ENCODE measurements at regions not wholly inside any gene's neighbourhood (a gene's known extent, or its start where the extent isn't known, plus 50 kb on each side); places are given as distances from the start of the nearest gene placed in this dataset.

DNA sequence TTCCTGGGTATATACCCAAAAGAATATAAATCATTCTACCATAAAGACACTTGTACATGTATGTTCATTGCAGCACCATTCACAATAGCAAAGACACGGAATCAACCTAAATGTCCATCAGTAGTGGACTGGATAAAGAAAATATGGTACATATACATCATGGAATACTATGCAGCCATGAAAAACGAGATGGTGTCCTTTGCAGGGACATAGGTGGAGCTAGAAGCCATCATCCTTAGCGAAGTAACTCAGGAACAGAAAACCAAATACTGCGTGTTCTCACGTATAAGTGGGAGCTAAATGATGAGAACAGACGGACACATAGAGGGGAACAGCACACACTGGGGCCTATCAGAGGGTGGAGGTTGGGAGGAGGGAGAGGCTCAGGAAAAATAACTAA is 183.7 kb upstream of the CELF2 start:
- no peak for DNase-seq (ENCODE audit: low read depth in 2 of 2)

DNA sequence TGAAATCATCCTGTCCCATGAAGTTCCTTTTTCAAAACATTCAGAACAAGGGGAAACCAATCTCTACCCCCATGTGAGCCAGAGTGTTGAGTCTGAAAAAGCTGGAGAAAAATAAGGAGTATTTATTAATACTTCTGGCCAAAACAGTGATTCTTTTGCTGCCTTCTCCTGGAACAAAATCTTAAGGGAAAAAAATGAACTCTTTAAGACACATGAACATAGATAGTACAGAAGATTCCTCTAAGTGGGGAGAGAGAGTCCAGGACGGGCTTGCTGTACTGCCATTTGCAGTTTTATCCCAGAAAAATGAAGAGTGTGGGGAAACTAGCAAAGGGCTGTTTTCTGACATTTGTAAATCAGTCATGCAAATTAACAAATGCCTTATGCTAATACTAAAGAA is 173.4 kb upstream of the CELF2 start:
- DNase-seq (ENCODE audit: low read depth in 2 of 2) = no peak

DNA sequence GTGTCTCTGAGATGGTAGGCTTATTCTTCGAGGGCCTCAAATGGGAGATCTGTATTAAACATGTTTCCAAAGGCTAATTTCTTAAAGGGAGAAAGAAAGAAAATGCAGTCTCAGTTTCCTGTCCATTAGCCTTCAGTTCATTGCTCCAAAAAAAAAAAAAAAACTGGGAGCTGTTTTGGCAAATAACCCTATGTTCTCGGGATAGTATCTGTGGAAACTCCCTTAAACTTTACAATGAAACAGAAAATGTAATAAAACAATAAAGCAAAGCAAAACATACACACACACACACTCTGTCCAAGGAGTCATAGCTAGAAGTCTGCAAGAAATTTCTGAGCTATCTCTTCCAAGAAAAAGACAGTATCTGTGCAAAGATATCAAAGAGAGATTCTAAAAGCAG is 172.5 kb upstream of the CELF2 start:
- no peak for DNase-seq (ENCODE audit: low read depth in 2 of 2)

DNA sequence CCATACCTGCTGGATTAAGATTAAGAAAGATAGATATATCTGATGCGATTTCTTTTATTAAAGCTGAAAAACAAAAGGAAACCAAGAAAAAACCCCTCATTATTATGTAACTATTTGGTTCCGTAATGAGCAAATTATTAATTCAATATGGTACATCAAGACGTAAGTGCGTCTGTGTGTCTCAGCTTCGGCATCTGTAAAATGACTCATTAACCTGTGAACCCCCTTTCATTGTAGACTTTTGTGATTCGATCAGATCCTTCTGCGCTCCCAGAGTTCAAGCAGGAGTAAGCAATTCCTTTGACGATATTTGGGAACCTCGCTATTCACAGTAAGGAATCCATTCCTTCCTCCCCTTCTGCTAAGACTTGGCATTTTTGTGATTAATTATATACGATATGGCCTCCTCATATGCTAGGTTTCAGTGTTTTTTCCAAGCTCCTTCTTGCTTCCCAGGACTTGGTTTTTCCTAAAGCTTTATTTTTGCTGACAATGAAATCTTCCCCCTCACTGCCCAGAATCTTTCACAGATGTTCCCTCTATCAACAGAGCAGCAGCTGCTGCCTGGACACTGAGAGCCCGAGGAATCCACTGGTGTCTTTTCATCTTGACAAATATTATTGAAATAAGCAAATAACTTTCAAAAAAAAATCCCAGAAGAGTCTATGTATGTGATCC is 171.7 kb upstream of the CELF2 start:
- no peak for DNase-seq (ENCODE audit: low read depth in 2 of 2)

DNA sequence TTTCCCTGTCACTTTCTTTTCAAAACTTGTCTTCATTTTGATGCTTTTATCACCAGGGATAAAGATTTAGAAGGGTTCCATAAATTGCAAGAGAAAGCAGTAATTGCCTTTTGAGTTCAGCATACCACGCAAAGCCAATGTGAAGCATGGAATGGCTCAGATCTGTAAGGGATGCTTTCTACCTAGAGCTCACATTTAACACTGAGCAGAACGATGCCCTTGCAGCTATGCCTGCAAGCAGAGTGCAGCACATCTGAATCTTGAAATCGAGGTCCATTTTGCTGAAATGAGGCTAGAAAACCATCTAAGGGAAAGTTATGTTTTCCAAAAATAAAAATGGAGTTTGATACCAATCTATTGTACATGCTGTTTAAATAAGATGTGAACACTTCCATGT is 171.2 kb upstream of the CELF2 start:
- DNase-seq (ENCODE audit: low read depth in 2 of 2) = no peak

DNA sequence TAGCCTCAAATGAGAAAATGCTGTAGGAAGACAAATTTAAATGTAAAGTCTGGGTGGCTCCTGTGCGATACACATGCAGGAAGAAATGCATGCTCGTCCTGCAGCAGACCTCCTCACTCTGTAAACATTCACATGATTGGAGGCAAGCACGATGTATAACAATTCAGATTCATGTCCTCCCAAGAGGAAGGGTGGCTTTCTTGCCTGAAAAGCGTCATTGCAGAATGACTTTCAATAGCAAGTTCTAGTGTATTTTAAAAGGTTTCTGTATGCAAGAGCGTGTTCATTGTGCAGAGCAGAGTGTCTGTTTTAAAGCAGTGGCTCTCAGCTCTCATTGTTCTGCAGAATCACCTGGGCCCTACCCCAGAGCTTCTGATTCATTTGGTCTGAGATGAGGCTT is 170.3 kb upstream of the CELF2 start:
- no peak for DNase-seq (ENCODE audit: low read depth in 2 of 2)

DNA sequence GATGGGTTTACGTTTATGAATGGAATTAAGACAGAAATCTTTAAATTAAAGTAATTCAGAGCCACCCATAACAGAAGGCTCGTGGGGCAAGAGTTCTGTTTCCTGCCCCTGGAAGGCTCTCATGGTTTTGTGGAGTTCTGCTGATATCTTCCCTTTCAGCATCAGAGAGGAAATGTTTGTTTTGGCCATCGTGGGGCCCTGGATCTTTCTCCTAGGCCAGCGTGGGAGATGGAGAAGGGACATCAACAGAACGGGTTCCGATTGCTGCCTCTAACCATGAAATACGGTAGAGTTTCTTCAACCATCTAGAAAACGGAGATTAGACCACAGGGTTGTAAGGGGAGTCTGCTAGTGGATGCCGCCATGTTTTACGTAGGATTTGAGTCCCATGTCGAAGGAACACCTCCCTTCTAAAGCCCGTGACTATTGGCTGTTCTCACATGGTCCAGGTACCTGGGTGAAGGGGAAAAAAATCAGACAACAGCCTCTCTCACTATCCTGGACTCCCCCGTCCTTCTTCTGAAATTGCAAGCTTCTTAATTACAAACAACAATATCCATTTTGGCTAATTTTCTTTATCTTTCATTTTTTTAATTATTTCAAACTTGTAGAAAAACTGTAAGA is 169.1 kb upstream of the CELF2 start:
- DNase-seq (ENCODE audit: low read depth in 2 of 2) = no peak

DNA sequence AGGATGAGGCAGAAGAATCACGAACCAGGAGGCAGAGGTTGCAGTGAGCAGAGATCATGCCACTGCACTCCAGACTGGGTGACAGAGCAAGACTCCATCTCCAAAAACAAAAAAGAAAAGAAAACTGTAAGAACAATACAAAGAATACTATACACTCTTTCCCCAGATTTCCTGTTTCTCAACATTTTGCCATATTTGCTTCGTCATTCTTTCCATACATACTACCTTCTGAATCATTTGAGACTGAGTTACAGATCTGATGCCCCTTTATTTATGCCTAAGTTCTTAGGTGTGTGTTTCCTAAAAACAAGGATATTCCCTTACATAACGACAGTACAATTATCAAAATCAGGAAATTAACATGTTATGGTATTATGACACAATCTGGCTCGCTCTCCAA is 168.4 kb upstream of the CELF2 start:
- no peak for DNase-seq (ENCODE audit: low read depth in 2 of 2)

DNA sequence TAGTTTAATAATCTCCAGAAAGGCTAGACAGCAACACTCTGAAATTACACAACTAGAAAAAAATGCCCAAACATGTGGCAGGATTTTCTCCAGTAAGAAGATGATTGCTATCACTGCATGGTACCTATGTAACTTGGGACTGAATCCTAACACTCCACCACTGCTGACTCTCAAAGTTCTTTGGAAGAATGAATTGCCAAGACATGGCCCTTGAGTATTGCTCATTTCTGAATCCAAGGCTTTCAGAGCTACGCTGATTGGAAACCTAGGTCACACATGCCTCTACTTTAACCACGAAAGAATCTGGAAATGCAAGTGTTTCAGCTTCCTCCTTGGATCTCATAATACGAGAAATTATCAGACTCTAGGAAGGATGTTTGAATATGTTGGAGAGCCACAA is 167.5 kb upstream of the CELF2 start:
- no peak for DNase-seq (ENCODE audit: low read depth in 2 of 2)

DNA sequence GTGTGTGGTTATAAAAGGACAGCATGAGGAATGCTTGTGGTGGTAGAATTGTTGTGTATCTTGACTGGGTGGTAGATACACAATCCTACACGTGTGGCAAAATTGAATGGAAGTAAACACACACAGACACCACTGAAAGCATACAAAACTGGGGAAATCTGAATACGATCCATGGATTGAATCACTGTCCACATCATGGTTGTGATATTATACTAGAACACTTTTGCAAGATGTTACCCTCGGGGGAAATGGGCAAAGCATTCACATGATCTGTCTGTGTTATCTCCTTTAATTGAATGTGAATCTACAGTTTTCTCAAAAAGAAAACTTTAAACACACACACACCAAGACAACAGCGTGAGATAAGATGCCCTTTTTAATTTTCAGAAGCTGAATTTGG is 165.2 kb upstream of the CELF2 start:
- DNase-seq (ENCODE audit: low read depth in 2 of 2) = no peak

DNA sequence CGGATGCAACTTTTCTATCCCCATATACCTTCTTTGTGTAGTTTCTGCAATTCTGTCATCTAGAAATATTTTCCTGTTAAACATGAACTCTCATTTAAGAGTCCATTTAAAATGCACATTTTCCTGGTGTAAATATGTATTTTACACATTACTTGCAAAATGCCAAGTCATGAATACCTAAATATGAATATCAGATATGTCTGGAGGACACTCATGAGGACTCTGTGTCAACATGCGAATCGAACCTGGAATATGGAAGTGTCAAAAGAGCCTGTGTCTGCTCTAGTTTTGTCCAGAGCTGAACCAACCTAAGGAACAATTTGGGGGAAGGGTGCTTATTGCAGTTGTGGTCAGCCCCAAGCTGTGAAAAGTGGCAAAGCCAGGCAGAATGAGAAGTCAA is 163.7 kb upstream of the CELF2 start:
- DNase-seq (ENCODE audit: low read depth in 2 of 2) = no peak

DNA sequence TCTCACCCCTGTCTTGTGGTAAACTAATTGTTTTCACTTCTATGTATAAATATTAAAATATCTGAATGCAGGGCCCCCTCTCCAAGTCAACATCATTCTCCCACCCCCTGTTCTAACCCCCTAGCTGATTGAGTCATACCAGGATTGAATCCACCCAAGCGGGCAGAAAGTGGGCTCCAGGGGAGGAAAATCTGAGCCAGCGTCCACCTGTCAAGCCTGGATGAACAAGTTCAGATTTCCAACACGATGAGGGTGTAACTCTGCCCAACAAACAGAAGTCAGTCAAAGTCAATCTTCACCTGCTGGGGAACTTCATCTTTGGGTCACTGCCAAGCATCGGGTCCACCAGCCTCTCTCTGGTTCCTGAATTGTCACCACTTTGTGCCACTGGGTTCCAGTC is 162.9 kb upstream of the CELF2 start:
- no peak for DNase-seq (ENCODE audit: low read depth in 2 of 2)

DNA sequence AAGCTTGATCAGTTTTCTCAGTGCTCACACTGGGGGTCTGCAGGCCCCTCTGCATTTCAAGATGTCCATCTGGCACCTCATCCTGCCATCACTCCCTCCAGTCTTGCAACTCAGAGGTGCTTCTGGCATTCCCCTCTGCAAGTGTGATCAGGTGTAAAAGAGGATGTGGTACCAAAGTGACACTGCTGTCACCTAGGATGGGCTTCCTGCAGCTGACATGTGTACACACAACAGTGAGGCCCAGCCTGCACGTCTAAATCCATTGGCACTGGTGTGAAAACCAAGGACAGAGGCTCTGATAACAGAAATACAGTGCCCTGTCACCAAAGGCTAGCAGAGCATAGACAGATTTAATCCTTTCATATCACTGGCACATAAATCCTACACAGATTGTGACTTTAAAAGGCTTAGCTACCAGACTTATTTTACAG is 162.5 kb upstream of the CELF2 start:
- DNase-seq (ENCODE audit: low read depth in 2 of 2) = no peak

DNA sequence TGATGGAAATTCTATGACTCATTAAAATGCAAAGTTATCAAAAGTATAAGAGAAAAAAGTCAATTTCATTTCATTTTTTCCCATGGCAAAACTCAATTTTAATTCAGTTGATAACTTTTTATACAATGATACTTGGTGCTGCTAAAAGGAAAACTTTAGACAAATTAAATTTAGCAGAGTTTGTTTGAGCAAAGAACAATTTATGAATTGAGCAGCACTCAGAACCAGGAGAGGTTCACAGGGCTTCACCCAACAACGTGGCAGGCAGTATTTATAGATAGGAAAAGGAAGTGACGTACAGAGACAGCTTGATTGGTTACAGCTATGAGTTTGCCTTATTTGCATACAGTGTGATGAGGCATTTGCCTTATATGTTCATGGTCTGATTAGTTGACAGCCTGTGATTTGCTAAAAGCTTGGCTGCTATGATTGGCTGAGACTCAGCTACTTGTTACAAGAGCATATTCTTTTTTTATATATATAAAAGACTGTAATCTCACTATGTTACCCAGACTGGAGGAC is 157.2 kb upstream of the CELF2 start:
- DNase-seq (ENCODE audit: low read depth in 2 of 2) = no peak

DNA sequence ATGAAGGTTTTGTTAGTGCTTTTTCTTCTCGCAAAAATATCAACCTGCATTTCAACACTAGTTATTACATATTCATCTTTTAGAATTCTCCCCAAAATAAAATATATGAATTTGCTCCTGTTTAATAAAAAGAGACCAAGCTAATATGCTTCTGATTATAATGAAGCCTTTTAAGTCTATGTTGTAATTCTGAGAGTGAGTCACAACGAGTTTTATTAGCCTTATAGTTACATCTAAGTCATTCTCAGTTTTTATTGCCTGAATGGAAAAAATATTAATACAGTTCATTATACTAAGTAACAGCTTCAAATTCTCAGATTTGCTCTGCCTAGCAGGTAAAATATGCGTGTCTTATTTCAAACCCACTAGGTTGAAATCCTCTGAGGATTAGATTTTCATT is 152.4 kb upstream of the CELF2 start:
- DNase-seq (ENCODE audit: low read depth in 2 of 2) = no peak

DNA sequence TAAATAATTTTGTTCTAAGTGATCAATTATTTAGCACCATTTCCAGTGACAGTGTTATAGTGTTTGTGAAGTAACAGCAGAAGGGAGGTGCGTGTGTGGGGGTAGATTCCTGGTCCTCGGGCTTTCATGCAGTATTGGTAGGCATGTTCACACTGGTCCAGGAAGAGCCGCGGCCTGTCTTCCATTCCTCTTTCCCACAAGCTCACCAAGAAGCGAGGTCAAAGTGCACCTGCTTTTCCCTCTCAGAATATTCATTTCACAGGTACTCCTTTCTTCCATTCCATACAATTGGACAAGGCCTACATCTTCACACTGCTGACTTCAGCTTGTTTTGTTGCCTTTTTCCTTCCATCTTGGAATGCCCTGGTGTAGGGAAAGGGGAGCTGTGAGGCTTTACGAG is 151.8 kb upstream of the CELF2 start:
- DNase-seq (ENCODE audit: low read depth in 2 of 2) = no peak

DNA sequence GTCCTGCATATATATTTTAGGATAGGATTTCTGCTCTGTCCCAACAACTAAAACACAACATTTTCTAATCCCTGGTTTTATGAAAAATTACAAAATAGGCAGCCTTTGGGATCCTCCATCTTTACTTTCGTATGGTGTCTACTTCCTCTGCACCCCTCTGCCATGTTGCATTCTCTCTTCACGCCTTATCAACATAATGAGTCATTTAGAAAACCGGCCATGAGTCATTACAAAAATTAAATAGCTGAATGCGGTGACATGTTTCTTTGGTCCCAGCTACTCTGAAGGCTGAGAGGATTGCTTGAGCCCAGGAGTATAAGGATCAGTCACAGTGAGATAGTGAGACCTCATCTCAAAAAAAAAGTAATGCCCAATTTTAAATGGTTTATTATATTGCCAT is 148.1 kb upstream of the CELF2 start:
- DNase-seq (ENCODE audit: low read depth in 2 of 2) = no peak

DNA sequence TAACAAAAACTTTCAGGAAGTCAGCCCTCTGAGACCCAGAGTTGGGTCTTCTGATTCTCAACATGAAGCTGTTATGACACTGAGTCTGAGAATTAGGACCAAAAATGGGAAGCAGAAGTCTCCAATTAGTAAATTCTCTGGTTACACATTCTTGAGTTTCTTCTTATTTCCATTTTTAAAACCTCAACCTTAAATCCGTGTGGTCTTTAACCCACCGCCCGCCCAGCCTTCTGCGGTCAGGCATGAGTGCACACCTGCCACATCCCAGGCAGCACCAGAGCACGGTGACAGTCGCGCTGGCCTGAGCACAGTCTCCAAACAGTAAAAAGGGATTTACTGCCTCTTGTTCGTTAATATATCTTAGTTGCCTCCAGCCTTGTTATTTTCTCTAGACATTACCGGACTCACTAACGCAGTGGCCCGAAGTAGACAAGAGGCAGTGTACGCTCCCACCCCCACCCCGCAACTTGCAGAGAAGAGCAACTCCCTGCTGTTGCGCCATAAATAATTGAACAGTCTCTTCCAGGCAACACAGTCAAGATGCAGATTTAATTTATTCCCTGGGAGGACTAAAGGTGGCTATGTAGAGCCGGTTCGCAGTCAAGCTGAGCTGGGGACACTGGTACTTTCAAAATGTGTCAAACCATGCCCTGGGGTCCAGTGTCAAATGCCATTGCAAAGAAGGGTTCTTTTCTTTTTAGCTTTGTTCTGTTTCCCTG is 147.0 kb upstream of the CELF2 start:
- DNase-seq (ENCODE audit: low read depth in 2 of 2) = no peak

DNA sequence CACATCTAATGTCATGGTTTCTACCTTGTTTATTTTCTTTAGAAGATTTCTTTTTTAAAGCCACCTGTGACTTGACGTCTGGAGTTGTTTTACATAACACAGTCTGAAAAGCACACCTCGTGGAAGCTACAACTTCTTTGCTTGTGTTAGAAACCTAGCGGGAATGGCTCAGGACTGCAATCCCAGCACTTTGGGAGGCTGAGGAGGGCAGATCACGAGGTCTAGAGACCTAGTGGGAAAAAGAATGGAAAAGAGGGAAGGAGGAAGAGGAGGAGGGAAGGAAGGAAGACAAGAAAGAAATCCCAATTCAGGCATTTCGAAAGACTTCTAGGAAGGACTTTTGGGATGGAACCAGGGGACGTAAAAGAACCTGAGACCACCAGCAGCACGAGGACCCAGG is 146.3 kb upstream of the CELF2 start:
- DNase-seq (ENCODE audit: low read depth in 2 of 2) = no peak

DNA sequence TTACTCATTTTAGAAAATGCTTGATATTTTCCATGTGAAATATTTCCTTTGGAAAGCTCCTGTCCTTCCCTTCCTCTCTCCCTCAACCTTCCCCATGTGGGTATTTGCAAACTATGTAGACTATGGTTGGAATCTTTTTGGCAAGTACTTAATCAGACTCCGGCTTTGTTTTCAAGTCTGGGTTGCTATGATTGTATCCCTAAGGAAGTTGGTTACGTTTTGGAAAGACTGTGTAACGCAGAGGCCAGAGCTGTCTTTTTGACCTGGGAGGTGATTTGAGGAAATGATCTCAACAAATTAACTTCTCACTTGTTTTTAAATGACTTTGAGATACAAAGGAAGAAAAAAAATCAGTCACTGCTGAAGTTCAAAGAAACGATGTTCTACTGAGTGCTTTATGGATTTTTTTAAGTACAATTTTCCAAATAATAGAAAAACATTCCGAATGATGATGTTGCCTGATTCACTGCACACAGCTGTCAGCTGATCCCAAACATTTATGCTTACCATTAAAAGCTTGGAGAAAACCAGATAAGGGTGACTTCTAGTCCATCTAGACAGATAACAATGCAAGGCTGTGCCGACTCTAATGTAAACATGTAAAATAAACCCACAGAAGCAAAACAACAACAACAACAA is 145.5 kb upstream of the CELF2 start:
- no peak for DNase-seq (ENCODE audit: low read depth in 2 of 2)

DNA sequence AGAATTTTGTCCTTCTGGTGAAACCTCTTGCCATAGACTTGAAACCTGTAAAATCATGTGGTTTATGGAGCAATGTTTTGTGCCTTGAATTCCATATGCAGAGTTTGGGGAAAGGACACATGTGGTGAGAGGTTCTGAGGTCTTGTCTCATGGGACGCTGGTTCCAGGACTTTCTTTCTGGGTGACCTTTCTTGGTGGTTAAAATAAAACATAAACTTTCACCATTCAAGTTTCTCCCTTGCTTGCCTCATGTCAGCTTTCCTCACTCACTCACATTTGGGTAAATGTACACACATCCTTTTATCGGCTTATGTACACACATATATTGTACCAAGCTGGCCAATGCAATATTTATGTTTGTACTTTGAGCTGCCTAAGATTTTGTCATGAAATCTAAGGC is 144.9 kb upstream of the CELF2 start:
- no peak for DNase-seq (ENCODE audit: low read depth in 2 of 2)

DNA sequence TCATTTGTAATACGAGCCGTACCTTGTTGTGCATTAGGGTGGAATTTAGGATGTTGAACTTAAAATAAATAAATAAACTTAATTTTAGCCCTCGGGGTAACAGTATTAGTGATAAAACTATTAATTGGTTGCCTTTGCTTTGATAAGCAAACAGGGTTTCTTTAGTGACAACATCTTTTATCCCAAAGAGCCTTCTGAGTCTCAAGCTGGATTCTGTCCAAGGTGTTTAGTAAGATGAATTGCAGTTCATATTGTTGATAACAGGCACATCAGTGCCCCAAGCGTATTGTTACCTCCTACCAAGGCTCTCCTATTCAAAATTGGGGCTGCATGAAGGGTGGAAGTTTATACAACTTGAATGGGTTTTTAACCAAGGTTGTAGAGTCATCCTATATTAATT is 144.4 kb upstream of the CELF2 start:
- DNase-seq (ENCODE audit: low read depth in 2 of 2) = no peak

DNA sequence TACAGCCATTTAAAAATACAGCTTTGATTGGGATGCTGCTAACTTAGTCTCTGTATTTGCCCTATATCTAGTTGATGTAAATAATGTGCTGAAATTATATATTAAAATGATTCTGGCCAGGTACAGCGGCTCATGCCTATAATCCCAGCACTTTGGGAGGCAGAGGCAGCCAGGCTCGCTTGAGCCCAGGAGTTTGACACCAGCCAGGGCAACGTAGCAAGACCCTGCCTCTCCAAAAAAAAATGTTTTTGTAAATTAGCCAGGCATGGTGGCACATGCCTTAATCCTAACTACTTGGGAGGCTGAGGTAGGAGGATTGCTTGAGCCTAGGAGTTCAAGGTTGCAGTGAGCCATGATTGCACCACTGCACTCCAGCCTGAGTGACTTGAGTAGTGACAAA is 143.8 kb upstream of the CELF2 start:
- DNase-seq (ENCODE audit: low read depth in 2 of 2) = no peak

Data from activated CD4-positive, alpha-beta T cell treated with anti-CD3 and anti-CD28 coated beads for 24 hours (primary cell).